Endothelial cell of umbilical vein (primary cell): ENCODE measurements at regions not wholly inside any gene's neighbourhood (a gene's known extent, or its start where the extent isn't known, plus 50 kb on each side); places are given as distances from the start of the nearest gene placed in this dataset.

Experiments
- BruUV-seq: library from RNA; stranded (reverse); fragments of 400-500 nt; replicated peaks from 2 replicates; lab custom pipeline; 2021; lab: Mats Ljungman, UMichigan
- CTCF ChIA-PET: fragments of 300-600, 350-600 bp; sonication (Branson Sonifier 250); formaldehyde crosslinking; loops from one replicate; lab custom pipeline; 2021; ENCODE audit warnings: antibody characterized with exemption, inconsistent platforms; lab: Charles Lee
- POLR2A ChIA-PET: fragments of 300-600, 350-600 bp; sonication (Branson Sonifier 250); formaldehyde crosslinking; loops from one replicate; lab custom pipeline; 2021; ENCODE audit warnings: antibody characterized with exemption, inconsistent platforms; lab: Charles Lee
- DNase-seq: peaks from one replicate; pipeline ENCODE4 v3.0.0-alpha.2; 2011; ENCODE audit warnings: low read depth, low spot score
- FAIRE-seq: peaks from 2 replicates; lab custom pipeline; 2011; peaks lifted over from hg19 to GRCh38; lab: Jason Lieb, UNC
- H2AFZ ChIP-seq: 2 replicates; pipeline ENCODE4 v1.6.0; 2012; ENCODE audit warnings: low read depth, low read length, control low read depth, inconsistent platforms
- H3K27ac ChIP-seq: 2 replicates; pipeline ENCODE4 v1.5.1; 2011; ENCODE audit warnings: low read depth, mild to moderate bottlenecking, control low read depth, low read length, moderate library complexity; ENCODE audit not compliant: insufficient read depth
- H3K27me3 ChIP-seq, 2 experiments: 2 replicates each; pipeline versions ENCODE4 v1.6.0 to v1.6.1; 2011; ENCODE audit warnings: low read length in 2 of 2, mixed read lengths in 1 of 2; ENCODE audit not compliant: control insufficient read depth in 2 of 2, insufficient read depth in 2 of 2
- H3K36me3 ChIP-seq, 2 experiments: 2 replicates in 1 of 2; 3 replicates in 1 of 2; pipeline ENCODE4 v1.5.1; 2011; ENCODE audit warnings: low read length in 2 of 2, mild to moderate bottlenecking in 1 of 2, moderate library complexity in 1 of 2; ENCODE audit not compliant: control insufficient read depth in 2 of 2, insufficient read depth in 2 of 2; ENCODE audit errors: extremely low read depth in 1 of 2
- H3K4me1 ChIP-seq: 3 replicates; pipeline ENCODE4 v1.5.1; 2011; ENCODE audit warnings: mild to moderate bottlenecking, low read length; ENCODE audit not compliant: control insufficient read depth, insufficient read depth; ENCODE audit errors: extremely low read depth
- H3K4me2 ChIP-seq: 2 replicates; pipeline ENCODE4 v1.6.1; 2011; ENCODE audit warnings: low read length, control low read depth, mixed read lengths; ENCODE audit not compliant: insufficient read depth
- H3K4me3 ChIP-seq, 3 experiments: fragments of 200-600 bp in 1 of 3; sonication (generic), shearing (Covaris generic) in 1 of 3; replicated peaks in 1 of 3; 2 replicates each; pipeline ENCODE4 v1.5.1; 2011 to 2016; ENCODE audit warnings: control low read depth in 3 of 3, low read length in 3 of 3, mild to moderate bottlenecking in 2 of 3, inconsistent platforms in 1 of 3, low read depth in 1 of 3, moderate library complexity in 1 of 3; ENCODE audit not compliant: insufficient read depth in 1 of 3
- H3K79me2 ChIP-seq: 2 replicates; pipeline ENCODE4 v1.6.0; 2012; ENCODE audit warnings: low read length, inconsistent platforms; ENCODE audit not compliant: control insufficient read depth, insufficient read depth
- H3K9ac ChIP-seq: replicated peaks from 2 replicates; pipeline ENCODE3; 2011; ENCODE audit warnings: low read length, control low read depth; ENCODE audit not compliant: insufficient read depth; ENCODE audit errors: extremely low read depth
- H3K9me1 ChIP-seq: replicated peaks from 3 replicates; pipeline ENCODE4 v1.6.0; 2011; ENCODE audit warnings: mild to moderate bottlenecking, low read length; ENCODE audit not compliant: control insufficient read depth, insufficient read depth; ENCODE audit errors: extremely low read depth
- H3K9me3 ChIP-seq: replicated peaks from 2 replicates; pipeline ENCODE4 v1.5.1; 2012; ENCODE audit warnings: low read length, inconsistent platforms; ENCODE audit not compliant: control insufficient read depth, insufficient read depth
- H4K20me1 ChIP-seq: replicated peaks from 2 replicates; pipeline ENCODE3; 2011; ENCODE audit warnings: mild to moderate bottlenecking, low read length; ENCODE audit not compliant: control insufficient read depth, insufficient read depth; ENCODE audit errors: extremely low read depth
- EZH2 ChIP-seq: IDR thresholded peaks from 2 replicates; pipeline ENCODE4 v1.6.1; 2012; ENCODE audit warnings: borderline replicate concordance, low read depth, mild to moderate bottlenecking, moderate library complexity, low read length, inconsistent platforms; ENCODE audit not compliant: severe bottlenecking
- FOS ChIP-seq: IDR thresholded peaks from 2 replicates; pipeline ENCODE4 v1.6.1; 2011; ENCODE audit warnings: mild to moderate bottlenecking, low read length, moderate library complexity, borderline replicate concordance; ENCODE audit not compliant: insufficient read depth
- JUN ChIP-seq: IDR thresholded peaks from 2 replicates; pipeline ENCODE4 v1.6.1; 2011; ENCODE audit warnings: borderline replicate concordance, low read depth; ENCODE audit not compliant: insufficient read length, insufficient read depth
- POLR2A ChIP-seq: IDR thresholded peaks from 2 replicates; pipeline ENCODE4 v1.6.1; 2012; ENCODE audit warnings: low read depth, mild to moderate bottlenecking, control low read depth, low read length
- POLR2AphosphoS5 ChIP-seq: IDR thresholded peaks from 2 replicates; pipeline ENCODE4 v1.6.1; 2012; ENCODE audit warnings: low read depth, mild to moderate bottlenecking, control low read depth, low read length, moderate library complexity; ENCODE audit not compliant: insufficient read depth
- dilution Hi-C: fragments of 300-500 bp; cut with MboI; formaldehyde crosslinking; loops from one replicate; pipeline ENCODE4 v1.15.0; 2019; ENCODE audit warnings: low sequenced_read_pairs; ENCODE audit not compliant: extremely low pct_ligation_motif_present
- intact Hi-C: fragments of 100-400 bp; cut with micrococcal nuclease; formaldehyde crosslinking; loops from one replicate; pipeline ENCODE4 v1.10.0; 2022
- TF ChIP-seq, protein P1 (sequence below): IDR thresholded peaks from 2 replicates; pipeline ENCODE4 v1.6.1; 2011; ENCODE audit not compliant: insufficient read depth, insufficient read length
- TF ChIP-seq, protein P2 (sequence below), 2 donors: IDR thresholded peaks; 1 replicate in 1 of 2; 2 replicates in 1 of 2; pipeline ENCODE4 v1.5.1; 2011; ENCODE audit warnings: low read length in 2 of 2, mild to moderate bottlenecking in 2 of 2, moderate library complexity in 2 of 2, control low read depth in 1 of 2, inconsistent platforms in 1 of 2, low read depth in 1 of 2; ENCODE audit not compliant: insufficient read depth in 1 of 2; ENCODE audit errors: extremely low read depth in 1 of 2

DNA sequence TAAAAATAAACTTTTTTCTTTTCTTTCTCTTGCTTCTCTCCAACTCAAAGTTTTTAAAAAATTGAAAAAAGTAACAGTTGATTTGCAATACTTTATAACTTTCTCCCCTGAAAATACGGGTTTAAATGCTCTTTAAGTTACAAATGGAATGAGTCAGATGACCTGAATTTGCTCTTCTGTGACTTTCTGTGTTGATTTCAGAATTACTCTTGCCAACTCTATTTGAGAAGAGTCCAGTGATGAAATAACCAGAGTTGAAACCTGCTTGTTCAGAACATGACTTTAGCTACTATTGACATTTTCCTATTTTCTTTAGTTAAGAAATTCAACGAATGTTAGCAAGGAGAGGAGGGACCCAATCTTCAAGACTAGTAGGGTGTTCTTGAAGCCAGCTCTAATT lies 146.1 kb upstream of the ZSWIM2 start:
- no peak overlapping the region for H3K27ac ChIP-seq
- intact Hi-C loops: no loop called here
- no peaks in the 10 kb centered on the region for H3K79me2 ChIP-seq
- no peak for FAIRE-seq
- ChIA-PET POLR2A (no interaction called here), CTCF (interaction anchor here (0.7 to 2.2 kb wide), 5 partner anchors 13 to 458 kb away, joined by 3 to 4 read pairs (median 4); no protein-coding TSS in a partner anchor)
- peak; percentile 58 for DNase-seq
- no peaks in the 10 kb centered on the region for H3K9me1 ChIP-seq
- dilution Hi-C loops: no loop called here
- no peaks in the 10 kb centered on the region for H3K27me3 ChIP-seq
- no peaks in the 10 kb centered on the region for H3K9me3 ChIP-seq
- no peak overlapping the region for H3K4me3 ChIP-seq
- H4K20me1 ChIP-seq: no peaks in the 10 kb centered on the region
- no TSS peak for BruUV-seq
- no peaks in the 10 kb centered on the region for H3K36me3 ChIP-seq
- H3K4me2 ChIP-seq: no peak overlapping the region
- H2AFZ ChIP-seq: no peak overlapping the region
- peaks cover 25% of the 10 kb centered on the region for H3K4me1 ChIP-seq
- peak; percentile 52 for TF ChIP-seq FOS
- no peak for TF ChIP-seq EZH2
- TF ChIP-seq JUN: no peak
- no peak for TF ChIP-seq POLR2AphosphoS5
- TF ChIP-seq, protein P1, sequence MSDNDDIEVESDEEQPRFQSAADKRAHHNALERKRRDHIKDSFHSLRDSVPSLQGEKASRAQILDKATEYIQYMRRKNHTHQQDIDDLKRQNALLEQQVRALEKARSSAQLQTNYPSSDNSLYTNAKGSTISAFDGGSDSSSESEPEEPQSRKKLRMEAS: no peak
- TF ChIP-seq POLR2A: no peak
- TF ChIP-seq, protein P2, sequence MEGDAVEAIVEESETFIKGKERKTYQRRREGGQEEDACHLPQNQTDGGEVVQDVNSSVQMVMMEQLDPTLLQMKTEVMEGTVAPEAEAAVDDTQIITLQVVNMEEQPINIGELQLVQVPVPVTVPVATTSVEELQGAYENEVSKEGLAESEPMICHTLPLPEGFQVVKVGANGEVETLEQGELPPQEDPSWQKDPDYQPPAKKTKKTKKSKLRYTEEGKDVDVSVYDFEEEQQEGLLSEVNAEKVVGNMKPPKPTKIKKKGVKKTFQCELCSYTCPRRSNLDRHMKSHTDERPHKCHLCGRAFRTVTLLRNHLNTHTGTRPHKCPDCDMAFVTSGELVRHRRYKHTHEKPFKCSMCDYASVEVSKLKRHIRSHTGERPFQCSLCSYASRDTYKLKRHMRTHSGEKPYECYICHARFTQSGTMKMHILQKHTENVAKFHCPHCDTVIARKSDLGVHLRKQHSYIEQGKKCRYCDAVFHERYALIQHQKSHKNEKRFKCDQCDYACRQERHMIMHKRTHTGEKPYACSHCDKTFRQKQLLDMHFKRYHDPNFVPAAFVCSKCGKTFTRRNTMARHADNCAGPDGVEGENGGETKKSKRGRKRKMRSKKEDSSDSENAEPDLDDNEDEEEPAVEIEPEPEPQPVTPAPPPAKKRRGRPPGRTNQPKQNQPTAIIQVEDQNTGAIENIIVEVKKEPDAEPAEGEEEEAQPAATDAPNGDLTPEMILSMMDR (IDR thresholded peaks at IDR 0.05; ENCODE audit: extremely low read depth in 1 of 2, insufficient read depth in 1 of 2, low read depth in 1 of 2, low read length in 2 of 2): no peak
- H3K9ac ChIP-seq: no peak overlapping the region
